GM18508 (cell line): ENCODE measurements at regions not wholly inside any gene's neighbourhood (a gene's known extent, or its start where the extent isn't known, plus 50 kb on each side); places are given as distances from the start of the nearest gene placed in this dataset.

ENCODE experiments used
- ATAC-seq: cut with Tn5 transposase; IDR thresholded peaks from one replicate; pipeline ENCODE4 v1.9.1; 2021; ENCODE audit warnings: moderate number of reproducible peaks; ENCODE audit not compliant: insufficient read depth, unreplicated experiment

DNA sequence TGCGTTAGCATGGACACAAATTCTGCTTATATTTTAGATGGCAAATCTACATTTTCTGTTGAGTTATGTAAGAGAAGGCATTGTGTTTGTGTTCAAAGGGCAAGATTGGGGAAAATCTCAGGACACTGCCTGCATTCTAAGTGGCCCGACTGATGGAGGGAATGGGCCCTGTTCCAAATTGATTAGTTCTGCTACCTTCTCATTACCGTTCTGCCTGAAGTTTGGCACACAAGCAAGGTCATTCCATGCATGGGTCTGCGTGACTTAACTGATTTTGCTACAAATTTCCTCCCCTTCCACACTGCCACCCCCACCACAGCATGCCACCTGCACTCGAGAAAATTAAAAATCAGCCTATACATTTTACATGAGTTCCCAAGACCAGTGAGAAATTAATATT lies 409.9 kb downstream of the BRINP1 start:
- no peak for ATAC-seq

DNA sequence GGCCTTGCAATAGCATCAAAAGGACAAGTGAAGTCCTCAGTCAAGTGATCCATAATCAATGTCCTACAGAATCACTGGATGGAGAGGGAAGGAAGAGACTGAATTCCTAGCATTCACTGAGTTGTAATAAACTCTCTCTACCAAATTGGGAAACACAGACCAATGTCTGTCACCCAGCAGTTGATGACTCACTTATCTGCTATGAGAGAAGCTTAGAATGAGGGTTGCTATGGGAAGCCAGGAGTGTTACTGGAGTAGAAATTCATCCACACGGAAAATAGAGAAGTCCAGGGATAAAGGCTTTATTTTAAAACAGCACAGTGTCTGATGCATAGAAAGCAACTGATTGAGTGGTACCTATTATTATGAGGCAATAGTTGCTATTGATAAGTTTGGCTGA lies 407.4 kb downstream of the BRINP1 start:
- ATAC-seq, result no peak

DNA sequence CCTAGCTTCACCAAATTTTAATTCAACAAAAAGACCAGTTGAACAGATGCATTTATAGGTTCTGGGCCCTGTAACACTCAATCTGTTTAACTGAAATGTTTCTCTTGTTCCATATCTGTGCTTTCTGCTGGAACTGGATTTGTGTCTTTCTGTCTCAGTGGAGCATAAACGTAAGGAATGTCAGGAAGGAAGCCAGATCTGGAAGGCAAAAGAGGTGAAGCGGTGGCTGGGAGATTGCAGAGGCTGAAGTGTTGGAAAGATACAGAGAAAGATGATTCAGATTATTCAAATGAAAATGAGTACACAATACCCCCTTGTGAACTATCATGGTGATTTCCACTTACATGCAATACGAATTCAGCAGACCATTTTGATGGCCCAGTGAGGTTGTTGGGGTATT lies 406.8 kb downstream of the BRINP1 start:
- no peak for ATAC-seq

DNA sequence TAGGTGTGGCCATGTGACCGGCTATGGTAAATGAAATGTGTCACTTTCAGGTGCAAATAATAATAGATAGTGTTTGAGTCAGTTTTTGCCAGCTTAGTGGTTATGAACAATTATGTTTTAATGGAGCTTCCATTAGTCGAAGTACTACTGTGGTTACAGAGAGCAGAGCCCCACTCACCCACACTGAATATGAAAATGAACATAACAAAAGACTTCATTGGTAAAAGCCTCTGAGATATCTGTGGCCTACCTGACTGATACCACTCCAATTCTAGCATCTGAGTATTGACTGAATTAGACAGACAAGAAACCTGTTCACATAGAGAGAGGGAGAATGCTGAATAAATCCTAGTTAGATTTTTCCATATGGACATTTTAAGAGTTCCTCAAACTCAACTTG lies 405.6 kb downstream of the BRINP1 start:
- no peak for ATAC-seq

DNA sequence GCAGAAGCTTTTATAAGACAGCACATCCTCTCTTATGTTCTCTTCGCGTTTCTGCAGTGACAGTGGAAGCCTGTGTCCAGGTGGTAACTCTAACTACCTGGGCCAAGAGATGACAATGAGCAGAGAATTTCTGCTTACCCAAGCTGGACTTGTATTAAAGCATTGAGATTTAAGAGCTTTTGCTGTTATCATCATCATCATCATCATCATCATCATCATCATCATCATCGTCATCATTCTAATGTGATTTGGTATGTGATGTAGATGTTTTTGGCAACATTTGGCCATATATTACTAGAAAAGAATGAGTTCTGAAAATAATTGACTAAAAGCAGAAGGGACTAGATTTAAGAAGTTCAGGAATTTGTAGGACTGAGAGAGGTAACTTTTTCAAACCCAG lies 401.3 kb downstream of the BRINP1 start:
- ATAC-seq, result no peak

DNA sequence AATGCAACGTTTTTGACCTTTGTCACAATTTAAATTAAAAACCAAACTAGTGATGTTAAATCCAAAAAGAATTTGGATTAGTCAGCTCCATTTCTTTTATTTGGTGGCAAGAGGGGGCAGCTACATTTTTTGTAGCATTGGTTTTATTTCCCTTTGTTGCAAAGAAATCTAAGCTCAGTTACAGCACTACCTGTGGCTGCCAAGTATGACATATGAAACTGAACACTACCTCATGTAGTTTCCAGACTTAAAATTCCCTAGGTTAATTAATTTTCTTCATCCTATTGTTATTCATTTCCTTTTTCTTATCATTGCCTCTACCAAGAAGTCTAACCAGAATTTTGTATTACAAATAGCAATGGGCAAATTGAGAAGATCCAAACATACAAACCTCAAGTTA lies 393.5 kb downstream of the BRINP1 start:
- ATAC-seq, result no peak

DNA sequence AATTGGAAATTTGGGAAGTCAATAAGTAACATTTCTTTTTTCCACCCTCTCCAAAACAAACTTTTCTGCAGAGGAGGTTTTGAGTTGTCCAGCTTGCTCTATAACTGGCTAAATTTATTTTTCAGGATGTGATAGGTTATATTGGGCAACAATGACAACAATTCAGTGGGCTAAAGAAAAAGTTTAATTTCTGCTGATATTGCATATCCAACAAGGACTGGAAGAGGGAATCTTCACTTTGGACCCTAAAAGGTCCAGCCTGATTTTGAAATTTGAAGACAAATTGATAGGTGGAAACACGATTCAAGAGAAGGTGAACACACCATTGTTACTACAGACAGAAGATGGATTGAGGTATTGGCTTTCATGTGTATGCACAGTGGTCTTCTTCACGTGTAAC lies 393.1 kb downstream of the BRINP1 start:
- ATAC-seq, result no peak

DNA sequence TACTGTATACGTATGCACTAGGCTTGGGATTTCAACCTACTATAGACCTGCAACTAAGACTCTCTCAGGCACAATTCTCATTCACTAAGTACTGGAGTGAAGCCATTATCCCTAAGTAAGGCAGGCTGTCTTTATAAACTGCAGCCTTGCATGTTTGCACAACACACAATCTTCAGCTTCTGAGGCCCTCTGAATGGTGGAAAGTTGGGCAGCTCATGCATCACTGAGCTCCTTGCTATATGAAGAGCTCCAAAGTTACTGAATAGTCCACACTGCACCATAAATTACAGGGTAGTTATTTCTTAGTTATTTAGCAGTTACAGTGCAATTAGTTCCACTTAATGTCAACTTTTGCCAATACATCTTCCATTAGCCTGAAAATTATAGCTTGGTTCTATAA lies 384.6 kb downstream of the BRINP1 start:
- no peak for ATAC-seq

DNA sequence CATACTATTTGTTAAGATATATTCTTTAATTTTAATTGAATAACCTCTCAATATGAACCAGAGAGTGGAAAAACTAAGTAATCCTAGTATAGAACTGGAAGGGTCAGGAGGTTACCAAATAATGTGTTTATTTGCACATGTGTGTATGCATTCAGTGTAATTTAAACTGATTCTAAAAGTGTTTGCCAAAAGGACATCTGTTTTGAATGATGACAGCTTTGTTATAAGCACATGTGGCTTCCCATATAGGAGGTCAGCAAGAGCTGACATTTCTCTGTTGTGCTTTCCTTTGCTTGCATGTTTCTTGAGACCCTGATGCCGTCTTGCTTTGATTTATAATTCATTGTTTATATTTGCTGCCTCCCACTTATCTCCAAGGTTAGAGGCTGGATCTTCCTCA lies 383.4 kb downstream of the BRINP1 start:
- ATAC-seq, result no peak

DNA sequence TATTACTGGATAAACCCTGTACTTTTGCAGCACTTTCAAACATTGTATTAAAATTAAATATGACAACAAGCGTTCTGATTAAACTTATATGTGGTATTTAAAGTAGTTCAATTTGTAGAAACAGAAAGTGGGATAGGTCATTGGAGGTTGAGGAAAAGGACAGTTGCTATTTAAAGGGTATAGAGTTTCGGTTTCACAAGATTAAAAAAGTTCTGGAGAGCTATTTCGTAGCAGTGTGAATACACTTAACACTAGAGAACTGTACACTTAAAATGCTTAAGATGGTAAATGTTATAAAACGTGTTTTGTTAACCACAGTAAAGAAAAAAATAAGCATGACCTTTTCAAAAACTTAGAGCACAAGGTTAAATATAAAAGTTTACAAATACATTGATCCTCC lies 382.1 kb downstream of the BRINP1 start:
- ATAC-seq, result no peak

DNA sequence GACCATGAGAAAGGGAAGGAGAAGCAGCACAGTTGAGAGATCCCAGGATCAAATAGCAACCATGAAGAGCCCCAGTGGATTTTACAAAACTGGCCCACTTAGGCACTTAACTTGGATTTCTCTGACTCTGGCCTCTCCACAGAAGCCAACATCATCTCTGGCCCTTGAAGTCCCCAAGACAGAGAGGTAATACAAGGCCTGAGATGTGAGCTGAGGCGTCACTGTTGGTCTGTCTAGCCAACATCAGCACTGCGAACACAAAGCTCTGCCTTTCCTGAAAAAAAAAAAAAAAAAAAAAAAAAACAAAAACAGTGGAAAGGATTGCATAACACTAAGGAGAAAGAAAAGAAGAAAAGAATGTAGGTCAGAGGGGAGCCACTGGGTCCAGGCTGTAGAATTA lies 378.3 kb downstream of the BRINP1 start:
- no peak for ATAC-seq

DNA sequence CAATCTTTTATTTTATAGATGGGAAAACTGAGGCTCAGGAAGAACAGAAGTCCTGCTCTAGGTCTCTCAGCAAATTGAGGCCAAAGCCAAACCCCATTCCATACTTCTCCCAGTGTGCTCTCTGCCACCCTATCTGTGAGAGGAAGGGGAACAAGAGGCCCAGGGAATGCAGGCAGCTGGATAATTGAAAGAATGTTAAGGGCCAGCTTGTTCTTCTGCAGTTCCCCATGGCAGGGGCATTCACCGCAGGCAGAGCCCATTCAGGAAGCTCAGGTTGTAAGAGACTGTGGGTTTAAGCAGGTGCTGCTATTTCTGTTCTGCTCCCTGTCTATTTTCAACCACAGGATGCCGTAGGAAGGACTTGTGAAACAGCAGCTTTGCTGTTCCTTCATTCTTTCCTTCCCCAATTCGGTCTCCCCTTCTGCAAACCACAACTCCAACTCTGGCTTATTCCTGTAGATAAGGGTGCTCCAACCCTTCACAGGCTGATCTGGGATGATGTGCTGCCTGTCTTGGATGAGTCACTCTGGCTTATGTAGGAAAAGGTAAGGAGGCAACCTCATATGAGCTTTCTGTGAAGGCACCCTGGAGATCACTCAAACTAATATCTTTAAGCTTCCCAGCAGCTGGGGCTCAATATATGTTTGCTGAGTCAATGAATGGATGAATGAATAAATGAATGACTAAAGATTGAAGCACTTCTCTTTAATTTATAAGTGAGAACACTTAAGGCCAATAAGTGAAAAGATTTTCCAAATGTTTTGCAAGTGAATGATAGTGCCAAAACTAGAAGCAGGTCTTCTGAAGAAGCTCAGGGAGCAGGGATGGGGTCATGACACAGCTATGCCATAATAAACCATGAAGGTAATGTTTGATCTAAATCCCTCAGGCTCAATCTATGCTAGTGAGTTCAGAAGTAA lies 377.6 kb downstream of the BRINP1 start:
- ATAC-seq, result no peak

DNA sequence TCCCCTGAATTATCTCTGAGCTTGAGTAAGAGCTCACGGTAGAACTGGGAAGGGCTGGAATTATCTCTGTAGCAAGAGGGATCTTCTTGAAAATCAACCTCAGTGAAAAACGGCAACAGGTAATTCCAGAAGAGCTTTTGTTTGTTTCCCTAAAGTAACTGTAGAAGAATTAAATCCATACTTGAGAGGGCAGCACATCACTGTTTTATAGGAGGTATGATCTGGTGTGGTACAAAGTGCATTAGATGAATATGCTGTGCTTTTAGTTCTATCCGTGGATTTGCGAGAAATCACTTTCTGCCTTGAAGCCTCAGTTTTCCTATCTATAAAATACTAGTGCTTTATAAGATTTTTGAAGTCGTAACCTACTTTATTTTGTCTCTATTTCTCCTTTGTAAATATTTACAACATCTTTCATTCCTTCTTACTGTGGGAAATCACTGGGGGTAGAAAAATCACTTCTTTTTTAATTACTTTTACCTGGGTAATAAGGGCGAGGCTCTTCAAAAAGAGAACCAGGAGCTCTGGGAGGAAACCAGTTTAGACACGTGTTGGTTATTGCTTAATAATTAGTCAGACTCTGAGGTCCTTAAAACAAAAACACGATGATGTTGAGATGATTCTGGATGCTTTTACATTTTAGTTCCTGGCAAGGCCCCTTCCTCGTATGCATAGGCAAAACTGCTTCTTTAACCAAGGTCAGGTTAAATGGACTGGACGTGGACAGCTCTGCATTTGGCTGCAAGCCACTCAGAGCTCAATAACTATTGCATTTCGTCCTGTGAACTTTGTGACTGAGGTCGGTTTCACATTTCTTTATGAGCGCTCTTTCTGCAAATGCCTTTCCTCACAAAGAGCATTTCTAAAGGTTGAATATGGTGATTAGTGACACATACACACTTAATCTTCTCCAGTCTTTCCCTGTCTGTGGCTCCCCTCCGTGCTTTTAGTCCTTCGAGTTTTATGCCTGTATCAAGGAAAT lies 376.1 kb downstream of the BRINP1 start:
- no peak for ATAC-seq

DNA sequence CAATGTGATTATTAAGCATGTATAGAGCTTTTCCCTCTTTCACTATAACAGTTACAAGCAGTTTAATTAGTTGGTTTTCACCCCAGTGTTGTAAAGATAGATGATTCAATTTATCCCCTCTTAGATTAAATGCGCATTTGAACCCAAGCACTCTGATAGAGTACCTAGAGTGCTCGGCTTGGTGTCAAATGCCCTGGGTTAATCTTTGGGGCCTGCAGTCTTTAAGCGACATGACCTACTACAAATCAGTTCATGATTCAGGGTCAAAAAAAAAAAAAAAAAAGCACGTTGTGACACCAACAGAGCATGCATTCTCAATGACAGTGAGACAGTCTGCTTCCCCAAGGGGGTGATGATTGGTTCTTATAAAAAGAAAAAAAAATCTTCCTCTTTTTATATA lies 375.3 kb downstream of the BRINP1 start:
- no peak for ATAC-seq

DNA sequence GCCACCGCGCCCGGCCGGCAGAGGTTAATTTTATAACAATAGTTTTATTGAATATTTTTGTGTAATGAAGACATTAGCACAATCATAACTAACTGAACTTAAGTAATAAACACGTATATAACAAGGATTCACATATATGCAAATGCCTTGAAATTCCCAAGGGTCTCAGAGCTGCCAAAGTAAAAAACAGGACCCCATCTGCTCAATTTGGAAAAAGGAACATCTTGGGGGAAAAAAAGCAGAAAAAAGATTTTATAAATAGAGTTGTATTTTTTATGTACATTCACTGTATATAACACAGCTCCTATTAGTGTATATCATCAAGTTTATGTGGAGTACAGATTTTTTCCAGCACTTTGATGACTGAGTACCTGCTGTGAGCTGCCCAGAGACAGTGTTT lies 366.7 kb downstream of the BRINP1 start:
- no peak for ATAC-seq

DNA sequence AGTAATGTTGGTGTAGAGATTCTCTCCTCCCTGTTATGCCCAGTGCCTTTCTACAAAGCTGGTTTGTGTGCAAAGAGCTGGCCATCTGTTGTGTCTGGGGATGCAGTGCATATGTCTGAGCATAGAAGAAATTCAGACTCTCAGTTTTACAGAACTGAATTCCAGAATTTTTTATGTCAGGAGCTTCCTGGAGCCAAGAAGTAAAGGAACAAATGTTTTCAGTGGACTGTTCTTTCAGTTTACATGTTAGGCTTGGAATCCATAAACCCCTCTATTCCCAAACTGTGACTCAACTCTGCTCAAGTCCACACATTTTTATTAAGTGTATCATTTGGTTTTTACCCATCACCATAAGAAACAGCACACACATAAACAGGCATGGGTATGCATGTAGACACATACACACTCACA lies 366.0 kb downstream of the BRINP1 start:
- ATAC-seq, result no peak

DNA sequence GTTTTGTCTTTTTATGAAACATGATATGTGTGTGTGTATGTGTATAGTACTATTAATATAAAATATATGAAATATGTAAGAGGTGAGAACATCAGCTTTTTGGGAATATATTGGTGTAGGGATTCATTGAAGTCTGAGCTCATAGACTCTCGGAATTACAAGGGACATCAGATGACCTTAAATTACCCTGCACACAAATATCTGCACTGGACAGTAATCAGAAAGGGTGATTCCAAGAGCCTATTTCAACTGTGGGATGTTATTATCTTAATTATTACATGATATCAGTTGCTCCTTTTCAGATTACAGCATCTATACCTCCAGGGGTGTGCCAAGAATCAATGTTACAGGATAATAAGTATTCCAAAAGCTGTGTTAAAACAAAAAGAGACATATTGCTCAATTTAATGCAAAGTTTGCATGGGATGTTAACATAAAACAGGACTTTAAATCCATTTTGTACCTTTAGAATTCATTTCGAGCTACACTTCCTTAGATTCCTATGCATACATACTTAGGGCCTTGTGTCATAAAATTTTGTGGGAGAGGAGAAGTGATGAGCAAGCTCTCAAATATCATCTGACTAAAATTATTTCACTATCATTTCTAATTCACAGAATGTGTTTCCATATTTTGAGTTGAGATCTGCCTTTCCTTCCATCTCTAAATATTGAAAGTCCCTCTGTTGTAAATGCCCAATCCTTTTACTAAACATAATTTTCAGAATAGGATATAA lies 365.2 kb downstream of the BRINP1 start:
- ATAC-seq, result no peak

DNA sequence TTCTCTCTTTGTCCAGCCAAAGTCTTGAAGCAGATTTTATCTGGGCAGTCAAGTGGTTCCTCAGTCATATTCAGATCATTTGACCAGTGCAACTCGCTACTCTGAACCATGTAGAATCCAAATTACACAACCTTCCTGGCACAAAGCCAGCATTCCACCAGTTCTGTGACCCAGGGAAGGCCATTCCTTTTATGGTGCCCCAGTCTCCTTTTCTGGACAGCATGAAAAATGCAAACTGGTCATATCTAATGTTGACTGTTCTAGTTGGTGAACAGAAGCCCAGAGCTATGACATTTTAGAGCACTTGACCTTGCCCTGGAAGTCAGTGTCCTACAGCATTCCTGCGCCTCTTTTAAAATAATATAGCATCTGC lies 364.6 kb downstream of the BRINP1 start:
- no peak for ATAC-seq

DNA sequence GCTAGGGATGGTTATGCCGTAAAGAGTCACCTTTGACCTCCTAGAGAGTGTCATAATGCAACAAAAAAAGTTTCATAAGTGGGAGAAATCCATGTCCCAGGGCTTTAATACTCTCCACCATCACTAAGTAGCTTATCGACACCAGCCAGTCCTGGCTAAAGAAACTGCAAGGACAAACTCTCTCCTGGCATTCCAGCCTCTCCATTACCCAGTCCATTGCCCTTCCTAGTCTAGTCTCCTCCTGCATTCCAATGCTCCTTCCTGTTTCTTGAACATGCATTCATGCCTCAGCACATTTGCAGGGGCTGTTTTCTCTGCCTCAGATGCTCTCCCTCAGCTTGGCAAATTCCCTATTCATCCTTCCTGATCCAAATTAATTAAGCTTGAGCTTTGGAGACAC lies 364.1 kb downstream of the BRINP1 start:
- no peak for ATAC-seq

DNA sequence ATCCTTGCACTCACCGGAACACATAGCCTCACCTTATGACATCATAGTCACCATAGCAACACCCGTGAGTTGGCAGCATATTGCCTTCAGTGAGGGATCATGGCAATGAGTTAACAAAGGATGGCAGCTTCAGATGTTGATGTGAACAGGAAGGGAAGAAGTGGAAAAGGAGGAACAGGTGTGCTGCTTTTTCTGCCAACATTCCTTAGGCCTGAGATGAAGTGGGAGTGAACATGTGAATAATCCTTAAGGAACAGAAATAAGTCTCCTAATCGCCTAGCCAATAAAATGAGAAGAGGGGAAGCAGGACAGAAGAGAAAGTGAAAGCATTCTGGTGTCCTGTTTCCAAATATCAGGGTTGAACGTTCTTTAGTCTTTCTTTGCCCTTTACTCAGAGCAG lies 360.0 kb downstream of the BRINP1 start:
- ATAC-seq, result no peak

DNA sequence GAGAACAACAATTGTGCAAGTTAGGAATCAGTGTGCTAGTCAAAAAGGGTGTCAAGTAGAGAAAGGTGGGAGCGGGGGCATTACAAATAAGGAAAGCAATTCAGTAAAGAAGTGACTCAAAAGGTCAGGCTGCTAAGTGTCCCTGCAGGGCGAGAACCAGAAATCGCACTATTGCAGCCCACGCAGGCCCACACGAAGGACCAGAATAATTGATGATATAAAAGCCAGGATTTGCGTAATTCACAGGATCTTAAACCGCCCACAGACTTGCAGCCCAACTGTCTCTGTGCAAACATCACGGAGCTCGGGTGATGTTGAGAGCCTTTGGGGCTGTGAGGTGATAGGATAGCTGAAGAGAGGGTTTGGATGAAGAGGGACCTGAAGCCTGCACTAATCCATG lies 349.0 kb downstream of the BRINP1 start:
- no peak for ATAC-seq
